T-helper 2 cell treated with Interferon-gamma antibody and Interleukin-4, amounts not matched to agents 5 μg/mL and 100 μg/mL, for 36 hours (primary cell): ENCODE measurements at regions not wholly inside any gene's neighbourhood (a gene's known extent, or its start where the extent isn't known, plus 50 kb on each side); places are given as distances from the start of the nearest gene placed in this dataset.

Experiments
- DNase-seq: peaks from one replicate; pipeline ENCODE4 v3.0.0; 2021; ENCODE audit warnings: low spot score
- H3K27ac Mint-ChIP-seq: one replicate; pipeline ENCODE4 v1.8.0; 2021; ENCODE audit warnings: mild to moderate bottlenecking, mixed read lengths
- H3K27me3 Mint-ChIP-seq: one replicate; pipeline ENCODE4 v1.8.0; 2021; ENCODE audit warnings: low read depth, mixed read lengths
- H3K36me3 Mint-ChIP-seq: one replicate; pipeline ENCODE4 v1.8.0; 2021; ENCODE audit warnings: low read depth, mixed read lengths
- H3K4me1 Mint-ChIP-seq: one replicate; pipeline ENCODE4 v1.8.0; 2021; ENCODE audit warnings: low read depth, mixed read lengths
- H3K4me3 Mint-ChIP-seq: one replicate; pipeline ENCODE4 v1.8.0; 2022; ENCODE audit warnings: mild to moderate bottlenecking, moderate library complexity, mixed read lengths
- H3K9me3 Mint-ChIP-seq: one replicate; pipeline ENCODE4 v1.8.0; 2021; ENCODE audit warnings: mixed read lengths

DNA sequence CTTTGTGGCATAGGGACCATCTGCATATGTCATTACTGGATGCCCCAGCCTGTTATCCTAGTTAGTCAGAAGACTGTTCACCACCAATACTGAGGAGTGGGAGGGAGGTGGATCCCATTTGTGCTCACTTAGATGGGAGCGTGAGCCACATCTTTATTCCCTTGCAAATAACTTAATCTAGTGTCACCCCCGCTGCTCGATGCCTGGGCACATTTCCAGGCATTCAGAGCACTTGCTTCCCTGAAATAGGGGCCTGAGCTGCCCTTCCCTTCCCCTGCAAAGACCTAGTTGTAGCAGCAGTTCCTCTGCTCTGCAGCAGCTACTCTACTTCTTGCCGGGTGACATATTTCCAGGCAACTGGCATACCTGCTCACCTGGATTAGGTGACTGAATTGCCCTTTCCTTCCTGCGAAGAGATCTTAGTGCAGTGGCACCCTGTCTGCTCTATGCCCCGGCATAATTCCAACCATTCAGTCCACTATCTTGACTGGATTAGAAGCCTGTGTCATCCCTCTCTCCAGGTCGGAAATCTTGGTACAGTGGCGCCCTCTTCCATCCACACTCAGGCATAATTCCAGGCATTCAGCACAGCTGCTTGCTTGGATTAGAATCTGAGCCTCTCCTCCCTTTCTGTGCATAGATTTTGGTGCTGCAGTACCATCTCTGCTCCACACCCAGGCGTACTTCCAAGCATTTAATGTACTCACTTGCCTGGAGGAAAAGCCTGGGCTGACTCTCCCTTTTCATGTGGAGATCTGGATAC is 1389.1 kb upstream of the TMEFF2 start:
- no peaks in the 10 kb centered on the region for H3K9me3 Mint-ChIP-seq
- no peak for DNase-seq
- H3K27me3 Mint-ChIP-seq, result no peaks in the 10 kb centered on the region
- H3K36me3 Mint-ChIP-seq, result no peaks in the 10 kb centered on the region
- no peaks in the 10 kb centered on the region for H3K4me1 Mint-ChIP-seq
- H3K27ac Mint-ChIP-seq, result no peak overlapping the region
- H3K4me3 Mint-ChIP-seq, result no peak overlapping the region

GRCh38 chr2:193581807-193582206 is 1387.1 kb upstream of the TMEFF2 start:
- no peak for DNase-seq
- H3K4me1 Mint-ChIP-seq, result no peaks in the 10 kb centered on the region
- no peaks in the 10 kb centered on the region for H3K9me3 Mint-ChIP-seq
- H3K27me3 Mint-ChIP-seq, result no peaks in the 10 kb centered on the region
- H3K36me3 Mint-ChIP-seq, result no peaks in the 10 kb centered on the region
- H3K27ac Mint-ChIP-seq, result no peak overlapping the region
- H3K4me3 Mint-ChIP-seq, result no peak overlapping the region

DNA sequence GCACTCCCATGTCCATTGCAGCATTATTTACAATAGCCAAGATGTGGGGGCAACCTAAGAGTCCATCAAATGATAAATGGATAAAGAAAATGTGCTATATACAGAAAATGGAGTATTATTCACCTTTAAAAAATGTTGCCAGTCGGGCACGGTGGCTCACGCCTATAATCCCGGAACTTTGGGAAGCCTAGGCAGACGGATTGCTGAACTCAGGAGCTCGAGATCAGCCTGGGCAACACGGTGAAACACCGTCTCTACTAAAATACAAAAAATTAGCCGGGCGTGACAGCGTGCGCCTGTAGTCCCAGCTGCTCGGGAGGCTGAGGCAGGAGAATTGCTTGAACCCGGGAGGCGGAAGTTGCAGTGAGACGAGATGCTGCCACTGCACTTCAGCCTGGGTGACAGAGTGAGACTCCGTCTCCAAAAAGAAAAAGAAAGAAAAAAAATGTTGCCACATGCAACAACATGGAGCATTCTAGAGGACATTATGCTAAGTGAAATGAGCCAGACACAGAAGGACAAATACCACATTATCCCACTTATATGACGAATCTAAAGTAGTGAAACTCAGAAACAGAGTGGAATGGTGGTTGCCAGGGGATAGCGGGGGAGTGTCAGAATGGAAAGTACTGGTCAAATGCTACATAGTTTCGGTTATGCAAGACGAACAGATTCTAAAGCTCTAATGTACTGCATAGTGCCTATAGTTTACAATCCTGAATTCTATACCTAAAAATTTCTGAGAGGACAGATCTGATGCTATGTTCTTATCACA is 1385.6 kb upstream of the TMEFF2 start:
- Mint-ChIP-seq H3K27me3 (no peaks in the 10 kb centered on the region), H3K27ac (no peak overlapping the region), H3K9me3 (no peaks in the 10 kb centered on the region), H3K4me3 (no peak overlapping the region), H3K4me1 (no peaks in the 10 kb centered on the region), H3K36me3 (no peaks in the 10 kb centered on the region)
- no peak for DNase-seq

DNA sequence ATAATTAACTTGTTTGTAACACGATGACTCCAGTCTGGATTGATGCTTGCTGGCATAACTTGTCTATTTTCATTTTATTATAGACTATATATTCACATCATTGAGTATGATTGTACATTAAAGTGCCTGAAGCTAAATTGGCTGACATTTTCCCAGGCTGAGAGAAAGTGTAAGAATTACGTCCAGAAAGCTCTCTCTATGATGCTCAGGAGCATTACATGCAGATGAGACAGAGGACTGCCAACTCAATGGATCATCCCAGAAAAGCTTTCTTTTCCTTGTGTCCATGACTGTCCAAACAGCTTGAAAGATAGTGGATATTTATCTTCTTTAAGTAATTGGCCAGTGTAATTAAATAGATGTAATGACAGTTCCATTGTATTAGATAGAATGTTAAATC is 1372.2 kb upstream of the TMEFF2 start:
- Mint-ChIP-seq H3K9me3 (no peaks in the 10 kb centered on the region), H3K4me3 (no peak overlapping the region), H3K36me3 (no peaks in the 10 kb centered on the region), H3K27me3 (no peaks in the 10 kb centered on the region), H3K27ac (no peak overlapping the region), H3K4me1 (no peaks in the 10 kb centered on the region)
- no peak for DNase-seq

DNA sequence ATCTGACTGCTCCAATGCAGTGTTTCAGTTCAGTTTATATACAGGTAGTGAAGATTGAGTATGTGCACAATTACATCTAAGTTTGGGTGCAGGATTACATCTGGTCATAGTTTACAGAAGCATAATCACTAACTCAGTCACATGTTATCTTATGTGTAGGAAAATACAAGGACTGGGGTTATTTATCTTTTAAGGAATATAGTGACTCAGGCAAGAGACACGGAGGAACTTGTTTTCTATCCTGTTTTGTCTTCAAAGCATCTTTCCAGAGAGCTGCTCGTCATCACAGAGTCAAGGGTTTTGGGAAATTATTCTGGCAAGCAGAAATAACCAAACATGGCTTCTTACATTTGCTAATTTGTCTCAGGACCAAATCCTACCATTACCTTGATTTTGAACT is 1371.5 kb upstream of the TMEFF2 start:
- Mint-ChIP-seq H3K4me1 (no peaks in the 10 kb centered on the region), H3K27me3 (no peaks in the 10 kb centered on the region), H3K4me3 (no peak overlapping the region), H3K9me3 (no peaks in the 10 kb centered on the region), H3K36me3 (no peaks in the 10 kb centered on the region), H3K27ac (no peak overlapping the region)
- no peak for DNase-seq

- H3K27me3 Mint-ChIP-seq, result no peaks in the 10 kb centered on the region
- H3K27ac Mint-ChIP-seq, result no peak overlapping the region
- H3K4me3 Mint-ChIP-seq, result no peak overlapping the region
- no peaks in the 10 kb centered on the region for H3K9me3 Mint-ChIP-seq
- DNase-seq, result no peak
- no peaks in the 10 kb centered on the region for H3K36me3 Mint-ChIP-seq
- H3K4me1 Mint-ChIP-seq, result no peaks in the 10 kb centered on the region
Observed at GRCh38 chr2:193562031-193562430, 1367.3 kb upstream of the TMEFF2 start.

DNA sequence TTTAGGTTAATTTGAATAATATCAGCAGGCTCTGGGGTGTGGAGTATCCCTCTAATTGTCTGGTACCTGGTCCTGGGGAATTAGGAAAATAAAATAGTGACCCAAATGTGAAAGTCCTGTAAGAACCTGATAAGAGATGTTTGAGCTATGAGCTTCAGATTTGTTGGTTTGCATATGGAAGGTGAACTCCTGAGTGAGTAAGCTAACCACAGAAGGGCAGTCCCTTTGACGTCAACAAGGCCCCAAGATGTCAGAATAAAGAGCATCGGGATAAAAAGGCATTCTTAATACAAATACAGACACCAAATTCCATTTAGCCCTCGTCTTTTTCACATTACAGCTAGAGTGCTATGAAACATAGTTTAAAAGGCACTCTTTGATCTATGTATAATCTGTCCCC is 1366.3 kb upstream of the TMEFF2 start:
- Mint-ChIP-seq H3K36me3 (no peaks in the 10 kb centered on the region), H3K27ac (no peak overlapping the region), H3K4me3 (no peak overlapping the region), H3K9me3 (no peaks in the 10 kb centered on the region), H3K27me3 (no peaks in the 10 kb centered on the region), H3K4me1 (no peaks in the 10 kb centered on the region)
- DNase-seq, result no peak

- Mint-ChIP-seq H3K36me3 (no peaks in the 10 kb centered on the region), H3K4me3 (no peak overlapping the region), H3K27ac (no peak overlapping the region), H3K9me3 (no peaks in the 10 kb centered on the region), H3K27me3 (no peaks in the 10 kb centered on the region), H3K4me1 (no peaks in the 10 kb centered on the region)
- no peak for DNase-seq
Observed at GRCh38 chr2:193556766-193557470, 1362.2 kb upstream of the TMEFF2 start.

- H3K36me3 Mint-ChIP-seq, result no peaks in the 10 kb centered on the region
- H3K27ac Mint-ChIP-seq, result no peak overlapping the region
- no peaks in the 10 kb centered on the region for H3K4me1 Mint-ChIP-seq
- H3K9me3 Mint-ChIP-seq, result no peaks in the 10 kb centered on the region
- H3K27me3 Mint-ChIP-seq, result no peaks in the 10 kb centered on the region
- H3K4me3 Mint-ChIP-seq, result no peak overlapping the region
- no peak for DNase-seq
Observed at GRCh38 chr2:193549661-193550060, 1354.9 kb upstream of the TMEFF2 start.

GRCh38 chr2:193542762-193543161 is 1348.0 kb upstream of the TMEFF2 start:
- Mint-ChIP-seq H3K36me3 (no peaks in the 10 kb centered on the region), H3K27me3 (no peaks in the 10 kb centered on the region), H3K27ac (no peak overlapping the region), H3K4me1 (no peaks in the 10 kb centered on the region), H3K9me3 (no peaks in the 10 kb centered on the region), H3K4me3 (no peak overlapping the region)
- DNase-seq, result no peak

DNA sequence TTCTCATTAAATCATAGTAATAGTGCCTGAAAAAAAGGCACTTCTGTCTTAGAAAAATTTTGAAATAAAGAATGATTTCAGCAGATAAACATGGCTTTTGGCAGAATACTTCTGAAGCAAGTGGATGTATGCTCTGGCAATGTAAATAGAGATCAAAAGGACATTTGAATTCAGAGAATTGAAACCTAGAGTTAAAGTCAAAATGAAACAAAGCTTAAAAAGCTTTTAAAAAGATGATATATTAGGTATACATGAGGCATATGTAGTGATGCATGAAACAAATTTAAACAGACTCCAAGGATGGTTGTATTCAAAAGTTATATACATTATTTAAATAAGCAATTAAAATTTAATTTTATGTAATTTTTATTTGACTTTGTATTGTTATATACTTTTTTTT is 1344.5 kb upstream of the TMEFF2 start:
- Mint-ChIP-seq H3K4me3 (no peak overlapping the region), H3K36me3 (no peaks in the 10 kb centered on the region), H3K4me1 (no peaks in the 10 kb centered on the region), H3K27ac (no peak overlapping the region), H3K9me3 (no peaks in the 10 kb centered on the region), H3K27me3 (no peaks in the 10 kb centered on the region)
- DNase-seq, result no peak

DNA sequence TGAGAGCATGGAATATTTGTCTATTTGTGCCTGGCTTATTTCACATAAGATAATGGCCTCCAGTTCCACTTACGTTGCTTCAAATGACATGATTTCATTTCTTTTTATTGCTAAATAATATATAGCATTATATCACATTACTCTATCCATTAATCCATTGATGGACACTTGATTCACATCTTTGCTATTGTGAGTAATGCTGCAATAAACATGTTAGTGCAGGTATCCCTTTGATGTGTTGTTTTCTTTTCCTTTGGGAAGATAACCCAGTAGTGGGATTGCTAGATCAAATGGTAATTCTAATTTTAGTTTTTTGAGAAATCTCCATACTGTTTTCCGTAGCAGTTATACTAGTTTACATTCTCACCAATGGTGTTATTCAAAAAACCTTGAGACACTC is 1343.3 kb upstream of the TMEFF2 start:
- Mint-ChIP-seq H3K36me3 (no peaks in the 10 kb centered on the region), H3K4me1 (no peaks in the 10 kb centered on the region), H3K4me3 (no peak overlapping the region)

DNA sequence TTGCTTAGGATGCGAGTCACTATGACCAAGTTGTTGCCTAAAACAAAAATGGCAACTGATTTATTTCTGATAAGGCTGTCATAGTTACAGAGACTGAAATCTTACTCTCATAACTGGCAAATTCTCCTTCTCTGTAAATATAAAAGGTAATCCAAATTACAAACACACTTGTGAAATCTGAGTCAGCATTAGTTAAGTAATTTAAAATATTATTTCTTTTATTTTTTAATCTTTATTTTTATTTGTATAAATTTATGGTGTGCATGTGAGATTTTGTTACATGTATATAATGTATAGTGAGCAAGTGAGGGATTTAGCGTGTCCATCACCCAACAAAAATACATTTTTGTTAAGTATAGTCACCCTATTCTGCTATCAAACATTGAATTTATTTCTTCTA is 1342.8 kb upstream of the TMEFF2 start:
- H3K27me3 Mint-ChIP-seq, result no peaks in the 10 kb centered on the region
- H3K36me3 Mint-ChIP-seq, result no peaks in the 10 kb centered on the region
- H3K9me3 Mint-ChIP-seq, result no peaks in the 10 kb centered on the region
- no peak for DNase-seq
- no peaks in the 10 kb centered on the region for H3K4me1 Mint-ChIP-seq
- H3K27ac Mint-ChIP-seq, result no peak overlapping the region
- H3K4me3 Mint-ChIP-seq, result no peak overlapping the region

More for the DNA sequence above, 1343.3 kb upstream of the TMEFF2 start:
- Mint-ChIP-seq H3K27me3 (no peaks in the 10 kb centered on the region), H3K9me3 (no peaks in the 10 kb centered on the region), H3K27ac (no peak overlapping the region)
- no peak for DNase-seq

DNA sequence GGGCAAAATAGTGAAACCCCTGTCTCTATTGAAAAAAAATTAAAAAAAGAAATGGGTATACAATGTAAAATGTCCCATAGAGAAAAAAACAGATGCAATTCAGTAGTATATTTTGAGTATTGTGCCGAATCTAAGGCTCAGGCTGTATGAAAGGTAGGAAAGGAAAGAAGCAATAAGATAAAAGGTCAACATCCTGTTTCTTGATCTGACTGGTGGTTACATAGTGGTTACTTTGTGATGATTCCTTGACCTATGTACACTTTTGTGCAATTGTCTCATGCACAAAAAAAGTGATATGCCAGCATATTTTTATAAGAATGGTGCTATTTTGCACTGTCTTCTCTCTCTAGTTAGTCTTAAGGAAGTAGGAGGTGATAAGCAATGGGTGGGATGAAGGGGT is 1333.7 kb upstream of the TMEFF2 start:
- no peaks in the 10 kb centered on the region for H3K36me3 Mint-ChIP-seq
- no peaks in the 10 kb centered on the region for H3K27me3 Mint-ChIP-seq
- H3K4me1 Mint-ChIP-seq, result no peaks in the 10 kb centered on the region
- H3K9me3 Mint-ChIP-seq, result no peaks in the 10 kb centered on the region
- H3K4me3 Mint-ChIP-seq, result no peak overlapping the region
- DNase-seq, result no peak
- no peak overlapping the region for H3K27ac Mint-ChIP-seq
